H1 (cell line): ENCODE measurements at regions not wholly inside any gene's neighbourhood (a gene's known extent, or its start where the extent isn't known, plus 50 kb on each side); places are given as distances from the start of the nearest gene placed in this dataset.

Experiments used
- CTCF ChIA-PET: fragments of 300-600 bp; sonication (Branson Sonifier 250); formaldehyde crosslinking; loops from one replicate; lab custom pipeline; 2021; ENCODE audit not compliant: partially characterized antibody; lab: Charles Lee
- POLR2A ChIA-PET: fragments of 300-600 bp; sonication (Branson Sonifier 250); formaldehyde crosslinking; loops from one replicate; lab custom pipeline; 2021; ENCODE audit warnings: inconsistent platforms; ENCODE audit not compliant: partially characterized antibody; lab: Charles Lee
- DNase-seq, 2 experiments: peaks; one replicate each; pipeline versions ENCODE4 v3.0.0 to v3.0.0-alpha.2; 2010 to 2022; ENCODE audit warnings: low spot score in 2 of 2, low read depth in 1 of 2, mixed read lengths in 1 of 2
- FAIRE-seq: peaks from 2 replicates; lab custom pipeline; 2011; peaks lifted over from hg19 to GRCh38; lab: Jason Lieb, UNC
- H2AFZ ChIP-seq: 2 replicates; pipeline ENCODE4 v1.8.1; 2012; ENCODE audit warnings: low read length, inconsistent platforms
- H2AK5ac ChIP-seq: 2 replicates; pipeline ENCODE4 v1.6.1; 2013; ENCODE audit warnings: low read depth, low read length
- H2BK120ac ChIP-seq: replicated peaks from 2 replicates; pipeline ENCODE3; 2013; ENCODE audit warnings: low read depth, low read length, inconsistent platforms
- H2BK12ac ChIP-seq: 2 replicates; pipeline ENCODE4 v1.6.1; 2013; ENCODE audit warnings: low read depth, low read length
- H2BK15ac ChIP-seq: 2 replicates; pipeline ENCODE4 v1.6.1; 2013; ENCODE audit warnings: low read length
- H2BK20ac ChIP-seq: 2 replicates; pipeline ENCODE4 v1.6.1; 2013; ENCODE audit warnings: low read length
- H2BK5ac ChIP-seq: 2 replicates; pipeline ENCODE4 v1.6.1; 2013; ENCODE audit warnings: low read depth, low read length
- H3K14ac ChIP-seq: 2 replicates; pipeline ENCODE4 v1.6.1; 2013; ENCODE audit warnings: inconsistent platforms; ENCODE audit not compliant: insufficient read length
- H3K18ac ChIP-seq: 2 replicates; pipeline ENCODE4 v1.6.1; 2013; ENCODE audit warnings: low read length; ENCODE audit errors: extremely low read depth
- H3K23ac ChIP-seq: 2 replicates; pipeline ENCODE4 v1.6.1; 2013; ENCODE audit warnings: inconsistent platforms; ENCODE audit not compliant: insufficient read length
- H3K23me2 ChIP-seq: 2 replicates; pipeline ENCODE4 v1.6.1; 2013; ENCODE audit warnings: low read depth, low read length
- H3K27ac ChIP-seq: 2 replicates; pipeline ENCODE4 v1.6.1; 2011; ENCODE audit warnings: low read depth, low read length, inconsistent platforms
- H3K27me3 ChIP-seq, 4 experiments: replicated peaks in 1 of 4; 1 replicate in 1 of 4; 2 replicates in 3 of 4; pipeline versions ENCODE4 v1.6.1 to v1.8.1; 2011 to 2013; ENCODE audit warnings: low read length in 3 of 4, mild to moderate bottlenecking in 3 of 4, inconsistent platforms in 2 of 4, mixed read lengths in 2 of 4, moderate library complexity in 1 of 4; ENCODE audit not compliant: control insufficient read depth in 3 of 4, insufficient read depth in 3 of 4; ENCODE audit errors: extremely low read depth in 1 of 4
- H3K36me3 ChIP-seq, 4 experiments: 2 replicates each; pipeline versions ENCODE4 v1.6.1 to v1.8.1; 2011 to 2013; ENCODE audit warnings: mild to moderate bottlenecking in 4 of 4, low read length in 3 of 4, moderate library complexity in 2 of 4, control low read depth in 1 of 4, inconsistent platforms in 1 of 4; ENCODE audit not compliant: insufficient read depth in 4 of 4, control insufficient read depth in 2 of 4
- H3K4ac ChIP-seq: replicated peaks from 2 replicates; pipeline ENCODE3; 2013; ENCODE audit warnings: low read length, low read depth, mixed read lengths, inconsistent platforms; ENCODE audit not compliant: insufficient read length
- H3K4me1 ChIP-seq, 4 experiments: replicated peaks in 1 of 4; 1 replicate in 1 of 4; 2 replicates in 3 of 4; pipeline versions ENCODE4 v1.6.1 to v1.8.1; 2011 to 2013; ENCODE audit warnings: low read length in 3 of 4, inconsistent platforms in 2 of 4, mixed read lengths in 1 of 4; ENCODE audit not compliant: insufficient read depth in 4 of 4, control insufficient read depth in 3 of 4
- H3K4me2 ChIP-seq, 2 experiments: 2 replicates each; pipeline versions ENCODE4 v1.6.1 to v1.8.1; 2011 to 2013; ENCODE audit warnings: low read depth in 2 of 2, low read length in 2 of 2, control low read depth in 1 of 2, inconsistent platforms in 1 of 2, mild to moderate bottlenecking in 1 of 2; ENCODE audit not compliant: insufficient read depth in 1 of 2
- H3K4me3 ChIP-seq, 4 experiments: fragments of 200-600, 300-600 bp in 1 of 4; sonication (generic), shearing (Covaris generic), sonication (Bioruptor Twin) in 1 of 4; 2 replicates each; pipeline versions ENCODE4 v1.5.1 to v1.8.1; 2011 to 2016; ENCODE audit warnings: low read length in 4 of 4, low read depth in 3 of 4, control low read depth in 2 of 4, inconsistent platforms in 2 of 4, mild to moderate bottlenecking in 2 of 4, mixed read lengths in 1 of 4, moderate library complexity in 1 of 4; ENCODE audit not compliant: insufficient read depth in 2 of 4; ENCODE audit errors: extremely low read depth in 1 of 4
- H3K56ac ChIP-seq: replicated peaks from 2 replicates; pipeline ENCODE3; 2013; ENCODE audit warnings: low read depth, mild to moderate bottlenecking, mixed read lengths, low read length, inconsistent platforms; ENCODE audit not compliant: insufficient read length
- H3K79me1 ChIP-seq: 2 replicates; pipeline ENCODE4 v1.6.1; 2013; ENCODE audit warnings: low read depth, low read length, control low read depth
- H3K79me2 ChIP-seq, 2 experiments: 2 replicates each; pipeline versions ENCODE4 v1.6.1 to v1.8.1; 2012 to 2013; ENCODE audit warnings: low read length in 2 of 2, mild to moderate bottlenecking in 2 of 2, inconsistent platforms in 1 of 2; ENCODE audit not compliant: insufficient read depth in 2 of 2, control insufficient read depth in 1 of 2
- H3K9ac ChIP-seq, 4 experiments: replicated peaks in 1 of 4; 1 replicate in 1 of 4; 2 replicates in 3 of 4; pipeline versions ENCODE4 v1.6.1 to v1.8.1; 2011 to 2013; ENCODE audit warnings: low read depth in 3 of 4, low read length in 3 of 4, control low read depth in 2 of 4, mild to moderate bottlenecking in 2 of 4, moderate library complexity in 2 of 4, inconsistent platforms in 1 of 4; ENCODE audit errors: extremely low read depth in 1 of 4
- H3K9me3 ChIP-seq, 2 experiments: 2 replicates each; pipeline versions ENCODE4 v1.6.1 to v1.8.1; 2012 to 2013; ENCODE audit warnings: mild to moderate bottlenecking in 2 of 2, moderate library complexity in 2 of 2, control low read depth in 1 of 2, inconsistent platforms in 1 of 2, low read depth in 1 of 2, low read length in 1 of 2, mixed read lengths in 1 of 2; ENCODE audit not compliant: insufficient read depth in 2 of 2
- H4K20me1 ChIP-seq, 2 experiments: replicated peaks in 1 of 2; 2 replicates each; pipeline versions ENCODE3 to v1.8.1; 2011 to 2013; ENCODE audit warnings: inconsistent platforms in 2 of 2, low read length in 2 of 2, mild to moderate bottlenecking in 1 of 2; ENCODE audit not compliant: insufficient read depth in 2 of 2, control insufficient read depth in 1 of 2
- H4K5ac ChIP-seq: 2 replicates; pipeline ENCODE4 v1.6.1; 2013; ENCODE audit warnings: low read length, low read depth, mixed read lengths, inconsistent platforms; ENCODE audit not compliant: insufficient read length
- H4K8ac ChIP-seq: 2 replicates; pipeline ENCODE4 v1.8.0; 2013; ENCODE audit warnings: mild to moderate bottlenecking, moderate library complexity, low read length, inconsistent platforms; ENCODE audit not compliant: insufficient read depth; ENCODE audit errors: extremely low read depth
- H4K91ac ChIP-seq: replicated peaks from 2 replicates; pipeline ENCODE3; 2013; ENCODE audit warnings: low read length, mixed read lengths, inconsistent platforms; ENCODE audit not compliant: insufficient read length
- ATF2 ChIP-seq: IDR thresholded peaks from 2 replicates; pipeline ENCODE4 v1.6.1; 2012; ENCODE audit warnings: low read length, inconsistent platforms
- CTBP2 ChIP-seq: IDR thresholded peaks from 2 replicates; pipeline ENCODE4 v1.7.0; 2011; ENCODE audit warnings: borderline replicate concordance, mild to moderate bottlenecking, moderate library complexity, mixed read lengths, low read length; ENCODE audit not compliant: insufficient read depth, insufficient read length
- E2F6 ChIP-seq: IDR thresholded peaks from 2 replicates; pipeline ENCODE4 v1.6.1; 2012; ENCODE audit warnings: inconsistent platforms
- EP300 ChIP-seq, 2 experiments: IDR thresholded peaks; 1 replicate in 1 of 2; 2 replicates in 1 of 2; pipeline ENCODE4 v1.6.1; 2011 to 2012; ENCODE audit warnings: low read depth in 2 of 2, low read length in 2 of 2, mild to moderate bottlenecking in 2 of 2, borderline replicate concordance in 1 of 2, inconsistent platforms in 1 of 2, moderate library complexity in 1 of 2
- EZH2 ChIP-seq: fragments of 200-600 bp; sonication (generic); IDR thresholded peaks from 2 replicates; pipeline ENCODE4 v1.7.1; 2012; ENCODE audit warnings: low read depth, mild to moderate bottlenecking, moderate library complexity, low read length, inconsistent platforms; ENCODE audit not compliant: severe bottlenecking
- RBBP5 ChIP-seq: IDR thresholded peaks from 2 replicates; pipeline ENCODE4 v1.7.1; 2012; ENCODE audit warnings: low read depth, mild to moderate bottlenecking, inconsistent platforms, low read length, moderate library complexity, borderline replicate concordance
- SAP30 ChIP-seq: fragments of 300-600 bp; sonication (generic); IDR thresholded peaks from 2 replicates; pipeline ENCODE4 v1.7.1; 2012; ENCODE audit warnings: low read length, moderate library complexity, mild to moderate bottlenecking, inconsistent platforms; ENCODE audit not compliant: insufficient read depth, insufficient replicate concordance
- WGBS, 2 experiments: shearing (Covaris generic) in 1 of 2; methylation state at CpG; one replicate each; pipeline versions ENCODE4 v1.1.6 to v1.1.7; 2013 to 2015; ENCODE audit warnings: low lambda C conversion rate in 2 of 2, mixed read lengths in 2 of 2, inconsistent platforms in 1 of 2, low coverage in 1 of 2, missing lambda C conversion rate in 1 of 2; ENCODE audit not compliant: insufficient replicate concordance in 2 of 2, insufficient coverage in 1 of 2, insufficient read length in 1 of 2; ENCODE audit errors: extremely low coverage in 1 of 2, missing lambda C conversion rate in 1 of 2; 5-methylcytosine and 5-hydroxymethylcytosine counted together

- Histone ChIP-seq H4K8ac (no peak overlapping the region), H3K27me3 (no peaks in the 10 kb centered on the region), H3K23ac (no peak overlapping the region), H3K14ac (no peak overlapping the region), H2BK12ac (no peak overlapping the region), H4K5ac (no peak overlapping the region), H3K79me2 (no peaks in the 10 kb centered on the region), H3K9ac (no peak overlapping the region), H3K4me3 (no peak overlapping the region), H4K20me1 (no peaks in the 10 kb centered on the region), H2BK15ac (no peak overlapping the region), H3K56ac (no peak overlapping the region), H2BK5ac (no peak overlapping the region), H3K4ac (no peak overlapping the region), H3K4me1 (no peaks in the 10 kb centered on the region), H3K18ac (no peak overlapping the region), H2AFZ (no peak overlapping the region), H3K23me2 (no peaks in the 10 kb centered on the region), H4K91ac (no peak overlapping the region), H2AK5ac (no peak overlapping the region), H3K36me3 (no peaks in the 10 kb centered on the region), H3K79me1 (no peaks in the 10 kb centered on the region), H3K9me3 (no peaks in the 10 kb centered on the region), H2BK120ac (no peak overlapping the region), H2BK20ac (no peak overlapping the region), H3K27ac (no peak overlapping the region), H3K4me2 (no peak overlapping the region)
- TF ChIP-seq RBBP5, result no peak
- no peak for TF ChIP-seq E2F6
- TF ChIP-seq CTBP2, result no peak
- TF ChIP-seq EZH2, result no peak
- TF ChIP-seq SAP30, result no peak
- no peak for TF ChIP-seq EP300 (IDR thresholded peaks at IDR 0.05; ENCODE audit: borderline replicate concordance in 1 of 2, low read depth in 2 of 2, low read length in 2 of 2)
- no peak for TF ChIP-seq ATF2
- DNase-seq (no peak), FAIRE-seq (no peak)
- 93% methylated on average over 4 of the region's 4 CpGs; no CpG with 5 or more reads in 1 of the 2 experiments for WGBS, 2 experiments
- ChIA-PET CTCF (no interaction called here), POLR2A (no interaction called here)
These were observed 1133.4 kb upstream of the SEL1L start for GRCh38 chr14:82667006-82667405.
